ENCODE measurements at regions not wholly inside any gene's neighbourhood (a gene's known extent, or its start where the extent isn't known, plus 50 kb on each side); places are given as distances from the start of the nearest gene placed in this dataset.

DNA sequence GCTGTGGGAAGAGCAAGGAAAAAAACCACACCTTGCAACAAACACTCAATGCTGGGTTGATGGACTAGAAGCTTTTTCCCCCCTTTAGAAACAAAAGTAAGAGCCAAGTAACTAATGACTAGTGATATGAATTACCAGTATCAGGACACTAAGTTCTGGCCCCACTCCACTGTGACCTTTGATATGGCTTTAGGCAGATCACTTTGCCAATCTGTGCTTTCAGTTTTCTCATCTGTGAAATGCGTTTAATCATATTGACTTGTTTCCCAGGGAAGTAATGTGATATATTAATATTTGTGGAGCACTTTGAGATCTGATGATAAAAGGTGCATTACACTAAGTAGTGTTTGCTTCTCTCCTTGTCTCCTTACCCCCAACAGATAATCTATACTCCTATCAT is 319.3 kb upstream of the SATB1 start:
- CTCF ChIA-PET (ENCODE audit: low intra/inter-chr PET ratio), result no interaction called here

More for the DNA sequence above, 319.3 kb upstream of the SATB1 start:
- no peak overlapping the region for H3K9ac ChIP-seq (ENCODE audit: insufficient read depth in 1 of 2, low read depth in 2 of 2, low read length in 2 of 2)
- H4K20me1 ChIP-seq (replicated peaks; ENCODE audit: control insufficient read depth, insufficient read depth, low read length), result no peaks in the 10 kb centered on the region
- H3K4me2 ChIP-seq (ENCODE audit: insufficient read depth, low read length), result no peak overlapping the region
- intact Hi-C loops (cut with micrococcal nuclease), result no loop called here
- DNase-seq (ENCODE audit: extremely low read depth in 1 of 4, low spot score in 3 of 4) (no peak), ATAC-seq (no peak), FAIRE-seq (no peak)
- no peaks in the 10 kb centered on the region for H3K27me3 ChIP-seq (ENCODE audit: control insufficient read depth in 2 of 2, insufficient read depth in 2 of 2, low read length in 2 of 2)
- WGBS (ENCODE audit: insufficient coverage, low coverage, missing lambda C conversion rate), result 0% methylated on average over 1 of the region's 1 CpG
- TF ChIP-seq ARHGAP35 (IDR thresholded peaks at IDR 0.05; ENCODE audit: partially characterized antibody), result no peak
- no peak for TF ChIP-seq PML (IDR thresholded peaks at IDR 0.05; ENCODE audit: low read length)
- TF ChIP-seq, protein P1, sequence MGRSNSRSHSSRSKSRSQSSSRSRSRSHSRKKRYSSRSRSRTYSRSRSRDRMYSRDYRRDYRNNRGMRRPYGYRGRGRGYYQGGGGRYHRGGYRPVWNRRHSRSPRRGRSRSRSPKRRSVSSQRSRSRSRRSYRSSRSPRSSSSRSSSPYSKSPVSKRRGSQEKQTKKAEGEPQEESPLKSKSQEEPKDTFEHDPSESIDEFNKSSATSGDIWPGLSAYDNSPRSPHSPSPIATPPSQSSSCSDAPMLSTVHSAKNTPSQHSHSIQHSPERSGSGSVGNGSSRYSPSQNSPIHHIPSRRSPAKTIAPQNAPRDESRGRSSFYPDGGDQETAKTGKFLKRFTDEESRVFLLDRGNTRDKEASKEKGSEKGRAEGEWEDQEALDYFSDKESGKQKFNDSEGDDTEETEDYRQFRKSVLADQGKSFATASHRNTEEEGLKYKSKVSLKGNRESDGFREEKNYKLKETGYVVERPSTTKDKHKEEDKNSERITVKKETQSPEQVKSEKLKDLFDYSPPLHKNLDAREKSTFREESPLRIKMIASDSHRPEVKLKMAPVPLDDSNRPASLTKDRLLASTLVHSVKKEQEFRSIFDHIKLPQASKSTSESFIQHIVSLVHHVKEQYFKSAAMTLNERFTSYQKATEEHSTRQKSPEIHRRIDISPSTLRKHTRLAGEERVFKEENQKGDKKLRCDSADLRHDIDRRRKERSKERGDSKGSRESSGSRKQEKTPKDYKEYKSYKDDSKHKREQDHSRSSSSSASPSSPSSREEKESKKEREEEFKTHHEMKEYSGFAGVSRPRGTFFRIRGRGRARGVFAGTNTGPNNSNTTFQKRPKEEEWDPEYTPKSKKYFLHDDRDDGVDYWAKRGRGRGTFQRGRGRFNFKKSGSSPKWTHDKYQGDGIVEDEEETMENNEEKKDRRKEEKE (IDR thresholded peaks at IDR 0.05; ENCODE audit: borderline replicate concordance in 1 of 2, control insufficient read depth in 1 of 2, low read depth in 2 of 2, low read length in 1 of 2), result no peak
- no peak for TF ChIP-seq ZNF282 (CRISPR knock-in tag; IDR thresholded peaks at IDR 0.05)
- no peak for TF ChIP-seq ZC3H8 (IDR thresholded peaks at IDR 0.05)
- TF ChIP-seq ZNF785 (CRISPR knock-in tag; IDR thresholded peaks at IDR 0.05), result no peak
- no peak for TF ChIP-seq CHD1 (IDR thresholded peaks at IDR 0.05; ENCODE audit: low read length)
- TF ChIP-seq, protein P2, sequence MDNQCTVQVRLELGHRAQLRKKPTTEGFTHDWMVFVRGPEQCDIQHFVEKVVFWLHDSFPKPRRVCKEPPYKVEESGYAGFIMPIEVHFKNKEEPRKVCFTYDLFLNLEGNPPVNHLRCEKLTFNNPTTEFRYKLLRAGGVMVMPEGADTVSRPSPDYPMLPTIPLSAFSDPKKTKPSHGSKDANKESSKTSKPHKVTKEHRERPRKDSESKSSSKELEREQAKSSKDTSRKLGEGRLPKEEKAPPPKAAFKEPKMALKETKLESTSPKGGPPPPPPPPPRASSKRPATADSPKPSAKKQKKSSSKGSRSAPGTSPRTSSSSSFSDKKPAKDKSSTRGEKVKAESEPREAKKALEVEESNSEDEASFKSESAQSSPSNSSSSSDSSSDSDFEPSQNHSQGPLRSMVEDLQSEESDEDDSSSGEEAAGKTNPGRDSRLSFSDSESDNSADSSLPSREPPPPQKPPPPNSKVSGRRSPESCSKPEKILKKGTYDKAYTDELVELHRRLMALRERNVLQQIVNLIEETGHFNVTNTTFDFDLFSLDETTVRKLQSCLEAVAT (IDR thresholded peaks at IDR 0.05), result no peak
- no peak for TF ChIP-seq SIX5 (IDR thresholded peaks at IDR 0.05; ENCODE audit: borderline replicate concordance in 1 of 2, insufficient read depth in 1 of 2, low read depth in 1 of 2, low read length in 2 of 2)
- TF ChIP-seq, protein P3, sequence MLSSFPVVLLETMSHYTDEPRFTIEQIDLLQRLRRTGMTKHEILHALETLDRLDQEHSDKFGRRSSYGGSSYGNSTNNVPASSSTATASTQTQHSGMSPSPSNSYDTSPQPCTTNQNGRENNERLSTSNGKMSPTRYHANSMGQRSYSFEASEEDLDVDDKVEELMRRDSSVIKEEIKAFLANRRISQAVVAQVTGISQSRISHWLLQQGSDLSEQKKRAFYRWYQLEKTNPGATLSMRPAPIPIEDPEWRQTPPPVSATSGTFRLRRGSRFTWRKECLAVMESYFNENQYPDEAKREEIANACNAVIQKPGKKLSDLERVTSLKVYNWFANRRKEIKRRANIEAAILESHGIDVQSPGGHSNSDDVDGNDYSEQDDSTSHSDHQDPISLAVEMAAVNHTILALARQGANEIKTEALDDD (IDR thresholded peaks at IDR 0.05), result no peak
- no peaks in the 10 kb centered on the region for H3K36me3 ChIP-seq (ENCODE audit: control insufficient read depth, insufficient read depth, low read length)
- no TSS peak for BruUV-seq (replicated peaks)
- H3K4me3 ChIP-seq, result no peak overlapping the region
- POLR2A ChIA-PET, result no interaction called here
- no peak overlapping the region for H2AFZ ChIP-seq (ENCODE audit: low read depth, low read length)
- peaks cover 2% of the 10 kb centered on the region; the same call in 1 of the 2 replicates for H3K9me3 ChIP-seq (replicated peaks; ENCODE audit: control insufficient read depth, insufficient read depth, low read depth, low read length)
- H3K79me2 ChIP-seq (ENCODE audit: control insufficient read depth, insufficient read depth, low read length), result no peaks in the 10 kb centered on the region
- in situ Hi-C loops (cut with MboI), result no loop called here
- H3K9me1 ChIP-seq (ENCODE audit: control insufficient read depth, insufficient read depth, low read length), result no peaks in the 10 kb centered on the region
- no peak overlapping the region for H3K27ac ChIP-seq (ENCODE audit: extremely low read depth, low read depth, low read length)
- H3K4me1 ChIP-seq (replicated peaks in 1 of 2; ENCODE audit: control insufficient read depth in 2 of 2, insufficient read depth in 2 of 2, low read length in 2 of 2), result no peaks in the 10 kb centered on the region

Data from K562 (cell line).